ENCODE measurements at regions not wholly inside any gene's neighbourhood (a gene's known extent, or its start where the extent isn't known, plus 50 kb on each side); places are given as distances from the start of the nearest gene placed in this dataset.

DNA sequence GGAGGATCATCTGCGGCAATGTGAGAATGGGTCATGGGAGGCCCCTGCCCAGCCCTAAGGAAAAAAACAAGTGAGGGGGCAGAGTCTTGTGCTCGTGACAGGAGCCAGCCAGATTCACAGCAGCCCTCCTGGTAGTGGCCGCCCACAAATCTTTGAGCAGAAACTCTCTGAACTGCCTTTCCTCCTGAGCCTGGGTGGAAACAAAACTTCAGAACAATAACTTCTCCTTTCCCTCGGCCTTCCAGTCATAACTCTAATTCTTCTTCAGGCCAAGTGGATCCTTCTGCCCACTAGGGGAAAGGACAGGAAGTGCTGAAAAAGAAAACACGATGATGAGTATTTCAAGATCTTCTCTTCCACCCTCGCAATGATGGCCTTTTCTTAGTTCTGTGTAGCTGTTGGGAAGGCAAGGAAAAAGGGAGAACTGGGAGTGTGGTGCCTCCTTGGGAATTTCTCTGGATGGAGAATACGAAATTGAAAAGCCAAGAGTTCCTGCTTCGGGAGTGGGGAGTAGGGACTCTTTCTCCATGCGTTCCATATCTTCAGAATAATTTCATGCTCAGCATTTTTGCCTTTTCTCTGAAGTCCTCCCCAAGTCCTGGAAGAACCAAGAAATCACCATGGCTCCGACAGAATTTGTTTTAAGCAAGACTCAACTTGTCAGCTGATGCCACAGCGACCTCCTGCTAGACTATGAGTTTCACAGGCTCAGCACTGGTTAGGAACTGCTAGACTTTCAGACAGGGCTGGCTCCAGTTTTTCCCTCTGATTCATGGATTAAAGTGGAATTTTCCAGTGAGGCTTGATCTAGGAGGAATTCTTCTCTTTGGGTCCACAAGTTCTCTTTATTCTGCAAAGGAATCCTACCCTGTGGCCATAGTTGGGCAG, 188.9 kb downstream of the CAND1 start:
- H3K4me3 ChIP-seq (ENCODE audit: low read depth, low read length) = no peak overlapping the region
- DNase-seq (ENCODE audit: low read depth) = peak; percentile 36
- peak; percentile 25 for TF ChIP-seq CTCF (IDR thresholded peaks at IDR 0.05; ENCODE audit: insufficient read depth, low read depth, low read length, missing control alignments)

GRCh38 chr12:67459173-67459572, 189.4 kb upstream of the DYRK2 start:
- TF ChIP-seq CTCF (IDR thresholded peaks at IDR 0.05; ENCODE audit: insufficient read depth, low read depth, low read length, missing control alignments) = no peak
- no peak overlapping the region for H3K4me3 ChIP-seq (ENCODE audit: low read depth, low read length)
- DNase-seq (ENCODE audit: low read depth) = no peak

DNA sequence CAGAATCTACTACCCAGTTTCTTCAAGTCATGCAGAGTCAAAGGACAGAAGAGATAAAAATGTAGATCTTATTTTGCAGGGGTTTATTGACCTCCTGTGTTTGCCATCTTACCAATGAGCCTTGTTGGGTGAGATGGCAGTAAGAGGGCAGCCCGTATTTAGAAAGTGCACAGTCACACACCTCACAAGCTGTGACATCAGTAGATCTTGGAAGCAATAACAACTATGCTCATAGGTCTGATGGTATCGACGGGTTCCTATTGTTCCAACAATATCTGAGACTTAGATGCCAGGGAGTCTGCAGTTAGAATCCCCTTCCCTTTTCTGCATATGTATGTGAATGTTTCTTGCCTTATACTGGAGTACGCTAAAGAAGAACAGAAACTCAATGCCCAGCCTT, 189.0 kb upstream of the DYRK2 start:
- no peak for DNase-seq (ENCODE audit: low read depth)
- H3K4me3 ChIP-seq (ENCODE audit: low read depth, low read length) = no peak overlapping the region
- no peak for TF ChIP-seq CTCF (IDR thresholded peaks at IDR 0.05; ENCODE audit: insufficient read depth, low read depth, low read length, missing control alignments)

DNA sequence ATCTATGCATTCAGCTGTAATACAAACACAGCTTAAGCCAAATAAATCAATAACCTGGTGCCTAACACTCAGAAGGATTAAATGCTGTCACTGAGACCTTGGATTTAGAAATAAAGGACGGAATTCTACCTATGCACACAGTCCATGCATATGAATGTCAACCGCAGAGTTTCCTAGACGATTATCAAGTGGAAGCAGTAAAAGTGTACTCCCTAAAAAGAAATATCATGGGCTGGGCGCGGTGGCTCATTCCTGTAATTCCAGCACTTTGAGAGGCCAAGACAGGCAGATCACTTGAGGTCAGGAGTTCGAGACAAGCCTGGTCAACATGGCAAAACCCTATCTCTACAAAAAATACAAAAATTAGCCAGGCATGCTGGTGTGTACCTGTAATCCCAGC, 188.2 kb upstream of the DYRK2 start:
- H3K4me3 ChIP-seq (ENCODE audit: low read depth, low read length) = no peak overlapping the region
- DNase-seq (ENCODE audit: low read depth) = no peak
- no peak for TF ChIP-seq CTCF (IDR thresholded peaks at IDR 0.05; ENCODE audit: insufficient read depth, low read depth, low read length, missing control alignments)

DNA sequence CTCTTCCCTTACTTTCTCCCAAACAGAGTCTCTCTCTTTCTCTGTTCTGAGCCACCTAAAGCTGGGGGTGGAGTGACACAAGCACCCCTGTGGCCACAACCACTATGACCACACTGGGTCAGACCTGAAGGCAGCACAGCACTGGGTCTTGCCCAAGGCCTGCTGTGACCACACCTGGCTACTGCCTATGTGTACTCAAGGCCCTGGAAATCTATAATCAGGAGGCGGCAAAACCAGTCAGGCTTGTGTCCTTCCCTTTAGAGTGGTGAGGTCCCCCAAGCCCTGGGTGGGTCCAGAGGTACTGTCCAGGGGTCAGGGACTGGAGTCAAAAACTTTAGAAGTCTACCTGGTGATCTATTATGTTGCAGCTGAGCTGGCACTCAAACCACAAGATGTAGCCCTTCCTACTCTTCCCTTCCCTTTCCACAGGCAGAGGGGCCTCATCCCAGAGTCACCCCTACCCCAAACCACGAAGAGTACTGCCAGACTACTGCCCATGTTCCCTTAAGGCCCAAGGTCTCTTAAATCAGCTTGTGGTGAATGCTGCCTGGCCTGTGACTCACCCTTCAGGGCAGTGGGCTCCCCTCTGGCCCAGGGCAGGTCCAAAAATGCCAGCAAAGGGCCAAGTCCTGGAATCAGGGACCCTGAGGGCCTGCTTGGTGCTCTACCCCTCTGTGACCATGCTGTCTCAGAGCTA, 179.8 kb upstream of the DYRK2 start:
- no peak for TF ChIP-seq CTCF (IDR thresholded peaks at IDR 0.05; ENCODE audit: insufficient read depth, low read depth, low read length, missing control alignments)
- no peak overlapping the region for H3K4me3 ChIP-seq (ENCODE audit: low read depth, low read length)
- DNase-seq (ENCODE audit: low read depth) = no peak

DNA sequence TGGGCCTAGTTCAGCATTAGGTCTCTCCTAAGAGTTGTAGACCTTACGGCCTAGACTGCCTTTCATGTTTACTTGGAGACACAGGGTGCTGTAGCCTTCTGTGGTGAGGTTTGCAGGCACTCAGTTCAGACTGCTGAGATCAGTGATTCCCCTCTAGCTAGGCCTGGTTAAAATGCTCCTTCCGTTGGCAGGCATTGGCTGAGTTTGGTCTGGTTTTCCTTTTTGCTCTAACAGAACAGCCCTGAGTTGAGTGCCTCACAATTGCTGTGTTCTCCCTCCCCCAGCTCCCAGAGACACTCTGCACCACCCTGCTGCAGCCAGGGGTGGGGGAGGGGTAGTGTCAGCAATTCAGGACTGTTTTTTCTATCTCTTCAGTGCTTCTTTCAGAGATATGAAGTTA, 178.9 kb upstream of the DYRK2 start:
- DNase-seq (ENCODE audit: low read depth) = no peak
- no peak overlapping the region for H3K4me3 ChIP-seq (ENCODE audit: low read depth, low read length)

More for the DNA sequence above, 178.9 kb upstream of the DYRK2 start:
- TF ChIP-seq CTCF (IDR thresholded peaks at IDR 0.05; ENCODE audit: insufficient read depth, low read depth, low read length, missing control alignments) = no peak
